HG03139 (cell line): ENCODE measurements at regions not wholly inside any gene's neighbourhood (a gene's known extent, or its start where the extent isn't known, plus 50 kb on each side); places are given as distances from the start of the nearest gene placed in this dataset.
"Not testable (repeated sequence)": the region's sequence is repeated elsewhere in the genome, so short reads cannot be mapped to it uniquely, and the experiment has no call there.

Experiments
- ATAC-seq: cut with Tn5 transposase; IDR thresholded peaks from one replicate; pipeline ENCODE4 v1.9.1; 2021; ENCODE audit not compliant: unreplicated experiment

DNA sequence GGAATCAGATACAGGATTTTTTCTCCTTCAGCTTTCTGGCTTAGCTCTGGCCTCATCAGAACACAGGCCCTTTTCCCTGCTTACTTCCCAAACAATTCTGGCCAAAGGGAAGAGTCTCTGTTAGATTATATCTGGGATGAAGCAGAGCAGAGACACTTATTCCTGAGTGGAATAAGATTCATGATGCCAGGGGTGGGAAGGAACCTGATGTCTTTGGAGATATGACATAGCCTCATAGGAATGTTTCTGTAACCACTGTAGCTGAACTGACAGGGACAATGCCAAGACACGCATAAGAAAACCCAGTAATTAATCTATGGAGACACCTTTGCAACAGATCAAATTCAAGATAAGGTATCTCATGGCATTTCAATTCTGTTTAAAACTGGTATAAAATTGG, 177.1 kb upstream of the RAG2 start:
- ATAC-seq: no peak

DNA sequence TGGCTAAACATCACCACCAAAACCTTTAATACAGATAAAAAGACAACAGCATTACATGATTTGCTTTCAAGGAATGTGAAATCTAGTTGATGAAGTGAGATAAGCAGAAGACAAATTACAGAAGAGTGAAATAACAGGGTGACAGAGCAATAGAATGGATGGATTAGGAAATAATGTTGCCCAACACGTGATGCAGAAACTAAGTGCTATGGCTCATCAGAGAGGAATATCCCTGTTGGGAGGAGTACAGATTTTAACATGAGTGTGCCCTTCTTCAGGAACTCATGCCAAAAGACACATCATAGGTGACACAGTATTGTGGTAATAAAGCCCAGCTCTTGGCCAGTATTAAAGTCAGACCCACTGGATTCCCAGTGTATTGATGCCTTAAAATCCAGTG, 176.6 kb upstream of the RAG2 start:
- ATAC-seq: no peak

- ATAC-seq: no peak
Measured at GRCh38 chr11:36763187-36763586, 165.2 kb upstream of the RAG2 start.

DNA sequence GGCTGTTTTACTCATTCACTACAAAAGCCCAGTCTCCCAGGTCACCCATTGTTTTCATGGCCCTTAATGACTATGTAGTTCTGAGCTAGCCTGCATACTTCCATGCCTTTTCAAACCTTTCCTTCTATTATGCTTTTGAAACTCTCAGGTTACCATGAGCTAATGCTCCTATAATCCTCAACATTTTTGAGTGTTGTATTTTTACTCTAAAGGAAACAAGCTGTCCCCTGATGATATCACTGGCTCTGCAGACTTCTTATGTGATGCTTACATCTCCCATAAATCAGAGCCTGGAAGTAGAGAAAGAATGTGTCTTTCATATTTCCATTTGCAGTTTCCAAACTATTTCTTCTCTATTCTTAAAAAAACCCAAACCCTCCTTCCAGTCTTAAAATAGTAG, 159.0 kb upstream of the RAG2 start:
- ATAC-seq: no peak

DNA sequence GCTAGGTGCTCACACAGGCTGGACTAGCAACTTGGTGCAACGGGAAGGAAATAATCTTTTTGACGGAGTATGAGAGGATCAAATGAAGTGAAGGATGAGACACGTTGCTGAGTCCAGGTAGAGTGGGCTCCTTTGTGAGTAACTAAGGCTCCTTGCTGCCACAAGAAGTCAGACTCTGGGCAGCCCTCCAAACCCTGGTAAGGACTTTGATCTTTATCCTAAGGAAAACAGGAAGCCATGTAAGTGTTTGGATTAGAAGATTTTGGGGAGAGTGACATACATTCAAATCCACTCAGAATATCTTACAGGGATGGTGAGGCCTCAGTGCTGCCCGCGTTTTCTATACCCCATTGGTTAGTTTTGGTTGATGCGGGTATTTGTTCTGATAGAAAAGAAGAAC, 155.9 kb upstream of the RAG2 start:
- ATAC-seq: no peak

DNA sequence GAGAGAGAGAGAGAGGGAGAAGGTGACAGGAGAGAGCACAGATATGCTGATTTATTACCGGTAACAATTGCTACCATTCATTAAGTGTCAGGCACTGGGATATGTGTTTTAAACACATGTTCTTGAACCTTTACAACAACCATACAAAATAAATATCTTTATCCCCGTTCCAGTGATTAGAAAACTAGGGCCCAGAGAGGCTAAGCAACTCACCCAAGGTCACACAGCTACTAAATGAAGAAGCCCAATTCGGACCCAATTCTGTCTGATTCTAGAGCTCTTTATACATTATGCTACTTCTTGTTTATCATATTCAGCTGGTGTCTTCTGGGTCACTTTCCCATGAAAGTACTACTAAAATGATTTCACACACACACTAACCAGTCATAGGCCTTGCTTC, 154.0 kb upstream of the RAG2 start:
- no peak for ATAC-seq

- ATAC-seq: no peak
Measured at GRCh38 chr11:36751335-36751781, 153.3 kb upstream of the RAG2 start.

GRCh38 chr11:36750349-36750748, 152.3 kb upstream of the RAG2 start:
- ATAC-seq: no peak

DNA sequence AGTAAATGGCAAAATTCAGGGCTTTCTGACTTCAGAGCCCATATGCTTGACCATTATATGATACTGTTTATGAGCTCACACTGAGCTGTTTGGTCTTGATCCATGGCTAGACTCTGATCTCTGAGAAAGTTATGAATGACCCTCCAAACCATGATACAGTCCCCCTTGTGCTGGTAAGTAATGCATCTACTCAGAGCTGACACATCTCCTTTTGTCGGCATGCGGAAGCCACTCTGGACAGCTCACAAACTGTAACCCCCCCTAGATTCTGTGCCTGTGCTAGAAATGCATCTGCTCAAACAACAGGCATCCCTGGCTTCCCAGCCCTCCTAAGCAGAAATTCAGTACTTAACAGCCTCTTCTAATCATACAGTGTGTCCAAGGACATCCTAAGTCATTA, 150.8 kb upstream of the RAG2 start:
- no peak for ATAC-seq

DNA sequence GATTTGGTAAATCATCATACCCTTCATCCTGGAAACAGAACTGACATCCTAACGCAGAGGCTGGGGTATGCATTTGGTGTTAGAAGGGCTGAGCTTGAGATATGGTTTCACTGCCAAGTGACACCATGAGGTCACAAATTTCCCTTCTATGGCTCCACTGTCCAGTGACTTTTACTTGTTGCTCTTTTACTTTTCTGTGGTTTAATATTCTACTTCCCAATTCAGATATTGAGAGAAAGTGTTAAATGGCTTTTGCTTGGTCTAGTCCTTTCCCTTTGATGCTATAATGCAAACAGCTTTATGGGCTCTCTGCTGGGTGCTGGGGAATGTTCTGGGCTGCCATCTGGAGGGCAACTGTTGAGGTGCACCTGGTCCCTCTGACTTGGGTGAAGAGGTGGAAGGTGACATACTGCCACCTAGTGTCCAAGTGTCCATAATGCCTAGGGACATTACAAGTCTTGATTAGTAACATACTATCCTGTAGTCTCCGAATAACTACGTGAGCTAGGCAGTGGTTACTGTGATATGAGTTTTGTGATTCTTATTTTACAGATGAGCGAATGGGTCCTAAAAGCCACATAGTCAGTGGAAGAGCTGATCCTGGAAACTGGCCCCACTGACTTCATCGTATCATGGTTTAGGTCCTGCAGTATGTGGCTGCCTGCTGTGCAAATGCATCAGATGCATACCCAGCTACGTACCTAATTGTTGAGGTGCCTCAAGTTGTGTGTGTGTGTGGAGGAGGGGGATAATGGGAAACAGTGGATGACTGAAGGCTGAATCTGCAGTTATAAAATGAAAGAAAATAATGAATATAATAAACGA, 149.1 kb upstream of the RAG2 start:
- peak; percentile 94 for ATAC-seq

DNA sequence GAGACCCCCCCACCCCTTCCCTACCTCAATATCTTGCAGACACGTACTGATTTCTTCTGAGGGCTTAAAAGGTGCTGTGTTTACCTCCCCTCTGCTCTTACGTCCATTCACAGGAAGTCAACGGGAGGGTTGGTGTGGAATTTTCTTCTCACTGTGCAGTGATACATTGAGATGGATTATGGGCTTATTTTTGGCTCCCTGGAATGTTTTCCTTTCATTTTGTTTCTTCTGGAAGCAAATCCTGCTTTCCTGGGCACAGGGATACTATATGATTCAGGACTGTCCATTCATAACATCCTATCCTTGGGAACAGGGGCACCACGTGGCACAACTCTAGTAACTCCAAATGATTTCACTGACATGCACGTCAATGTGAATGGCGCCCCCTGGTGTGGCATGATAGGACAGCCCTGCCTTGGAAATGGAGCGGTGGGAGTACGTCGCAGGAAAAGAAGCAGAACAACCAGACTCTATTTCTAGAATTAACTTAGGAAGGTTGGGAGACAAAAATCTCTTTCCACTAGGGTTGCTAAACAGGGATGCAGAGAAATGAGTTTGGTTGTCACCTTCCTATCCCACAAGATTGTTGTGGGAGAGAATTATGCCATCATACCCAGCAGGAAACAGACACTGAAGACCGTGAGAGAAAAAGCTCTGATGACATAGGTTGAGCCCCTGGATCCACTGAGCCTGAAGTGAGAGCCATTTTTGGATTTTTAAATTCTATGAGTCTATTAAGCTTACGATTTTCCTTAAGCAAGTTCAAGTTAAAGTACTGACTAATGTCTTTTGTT, 146.5 kb upstream of the RAG2 start:
- ATAC-seq: no peak

DNA sequence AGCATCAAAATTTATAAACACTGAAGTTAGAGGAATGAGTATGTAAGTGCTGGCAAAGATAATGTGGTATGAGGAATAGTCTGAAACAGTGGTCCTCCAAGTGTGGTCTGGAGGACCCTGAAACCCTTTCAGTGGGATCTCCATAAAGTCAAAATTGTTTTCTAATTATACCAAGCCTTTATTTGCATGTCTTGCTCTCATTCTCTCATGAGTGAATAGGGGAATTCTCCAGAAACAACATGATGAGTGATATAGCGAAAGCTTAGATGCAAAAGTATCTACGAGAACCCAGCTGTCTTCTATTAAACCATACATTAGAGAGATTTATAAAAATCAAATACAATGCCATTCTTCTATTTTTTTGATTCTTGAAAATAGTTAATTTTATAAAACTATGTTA, 145.0 kb upstream of the RAG2 start:
- peak; percentile 30 for ATAC-seq

- ATAC-seq: no peak
Measured at GRCh38 chr11:36741515-36741914, 143.5 kb upstream of the RAG2 start.

DNA sequence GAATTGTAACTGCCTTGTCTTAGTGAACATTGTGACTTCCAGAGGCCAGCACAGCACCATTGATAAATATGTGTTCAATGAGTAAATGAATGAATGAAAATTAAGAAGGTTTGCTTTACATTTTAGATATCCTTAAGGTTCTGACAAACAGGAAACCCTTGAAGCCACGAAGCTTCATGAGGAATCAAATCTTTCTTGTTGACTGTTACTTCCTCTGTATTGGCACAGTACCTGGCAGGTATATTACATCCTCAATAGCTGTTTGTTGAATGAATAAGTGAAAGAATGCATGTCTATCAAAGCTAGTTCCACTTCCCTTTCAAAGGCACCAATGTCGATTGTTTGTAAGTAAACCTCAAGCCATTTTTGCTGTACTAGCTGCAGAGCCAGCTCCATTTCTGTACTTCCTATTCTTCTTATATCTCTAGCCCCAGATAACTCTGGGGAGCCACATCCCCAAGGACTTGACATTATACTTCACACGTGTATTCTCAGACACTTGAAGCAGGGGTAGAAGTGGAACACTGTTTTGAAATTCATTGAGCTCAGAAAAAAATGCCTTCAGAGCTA, 140.3 kb upstream of the RAG2 start:
- no peak for ATAC-seq

GRCh38 chr11:36736103-36736502, 138.1 kb upstream of the RAG2 start:
- no peak for ATAC-seq

GRCh38 chr11:36733721-36734120, 135.7 kb upstream of the RAG2 start:
- ATAC-seq: not testable (repeated sequence)

DNA sequence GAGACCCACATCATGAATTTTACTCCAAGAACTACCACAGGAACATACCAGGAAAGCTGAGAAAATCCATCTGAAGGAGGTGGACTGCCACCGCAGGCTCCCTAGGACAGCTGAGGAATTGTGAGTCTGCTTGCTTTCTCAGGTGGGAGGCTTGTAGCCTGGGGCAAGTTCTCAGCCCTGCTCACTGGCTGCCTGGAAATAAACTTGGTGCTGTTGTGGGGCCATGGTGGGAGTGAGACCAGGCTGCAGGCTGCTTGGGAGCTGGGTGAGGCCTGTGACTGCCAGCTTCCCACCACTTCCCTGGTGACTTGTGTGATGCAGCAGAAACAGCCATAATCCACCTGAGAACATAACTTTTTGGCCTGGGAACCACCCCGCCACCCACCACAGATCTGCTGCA, 132.7 kb upstream of the RAG2 start:
- no peak for ATAC-seq

DNA sequence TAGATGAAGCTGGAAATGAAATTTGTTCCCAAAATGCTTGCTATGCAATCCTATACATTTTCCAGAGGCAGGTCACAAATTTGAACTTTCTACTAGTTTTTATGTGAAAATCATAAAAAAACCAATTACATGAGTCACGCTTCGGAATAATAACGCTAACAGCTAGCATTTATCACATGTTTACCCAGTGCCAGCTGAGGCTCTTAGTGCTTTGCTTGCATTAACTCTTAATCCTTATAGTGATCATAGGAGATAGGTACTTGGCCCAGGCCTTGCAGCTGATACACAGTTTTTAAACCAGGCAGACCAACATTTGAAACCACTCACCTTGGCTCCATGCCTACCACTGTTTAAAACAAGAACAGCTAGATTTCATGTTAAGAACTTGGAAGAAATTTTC, 131.8 kb upstream of the RAG2 start:
- ATAC-seq: no peak

GRCh38 chr11:36726420-36726819, 128.4 kb upstream of the RAG2 start:
- ATAC-seq: no peak

DNA sequence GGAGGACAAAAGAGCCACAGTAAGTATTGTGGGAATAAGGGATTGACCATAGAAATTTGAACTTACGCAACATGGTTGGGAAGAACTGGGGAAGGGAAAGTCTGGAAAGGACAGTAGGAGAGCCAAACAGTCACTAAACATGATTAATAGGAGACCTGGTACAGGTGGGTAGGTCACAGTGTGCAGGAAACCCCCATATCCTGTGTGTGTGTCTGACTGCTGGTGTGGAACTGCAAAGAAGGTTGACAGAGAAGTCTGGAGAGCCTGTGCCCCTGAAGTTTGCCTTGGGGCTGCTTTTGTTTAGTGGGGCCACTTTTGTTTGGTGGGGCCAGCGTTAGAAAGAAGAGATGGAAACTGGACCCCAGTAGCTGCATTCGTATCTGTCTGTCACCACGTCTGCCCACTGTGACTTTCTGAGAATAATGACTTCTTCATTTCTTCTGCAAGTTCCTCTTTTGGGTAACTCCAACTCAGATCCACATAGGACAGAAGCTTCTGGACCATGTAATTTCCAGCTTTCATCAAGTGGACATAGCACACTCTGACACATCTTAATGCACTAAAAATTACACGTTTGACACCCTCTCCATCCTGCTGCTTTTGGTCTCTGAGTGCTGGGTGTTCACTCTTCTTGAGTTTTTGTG, 126.8 kb upstream of the RAG2 start:
- ATAC-seq: peak; percentile 78

- ATAC-seq: no peak
Measured at GRCh38 chr11:36722421-36722820, 124.4 kb upstream of the RAG2 start.
